ENCODE measurements at regions not wholly inside any gene's neighbourhood (a gene's known extent, or its start where the extent isn't known, plus 50 kb on each side); places are given as distances from the start of the nearest gene placed in this dataset.

- no peak overlapping the region for H3K27ac ChIP-seq (ENCODE audit: insufficient read depth, low read depth, low read length)
- H3K79me2 ChIP-seq (ENCODE audit: control insufficient read depth, insufficient read depth, low read length), result no peaks in the 10 kb centered on the region
- intact Hi-C loops (cut with micrococcal nuclease) (no loop called here), dilution Hi-C loops (cut with MboI; ENCODE audit: extremely low pct_ligation_motif_present, low sequenced_read_pairs) (no loop called here)
- BruUV-seq (replicated peaks), result no TSS peak
- no peak overlapping the region for H3K9ac ChIP-seq (replicated peaks; ENCODE audit: extremely low read depth, insufficient read depth, low read length)
- DNase-seq (ENCODE audit: low read depth, low spot score), result no peak
- ChIA-PET CTCF (interaction anchor here (1.5 to 3.2 kb wide), 7 partner anchors 12 to 1441 kb away, joined by 3 to 148 read pairs (median 15); no protein-coding TSS in a partner anchor), POLR2A (no interaction called here)
- H3K36me3 ChIP-seq (ENCODE audit: control insufficient read depth in 2 of 2, extremely low read depth in 1 of 2, insufficient read depth in 2 of 2, low read length in 2 of 2), result no peaks in the 10 kb centered on the region
- no peak overlapping the region for H2AFZ ChIP-seq (ENCODE audit: low read depth, low read length)
- TF ChIP-seq POLR2A (IDR thresholded peaks at IDR 0.05; ENCODE audit: low read depth, low read length), result no peak
- TF ChIP-seq FOS (IDR thresholded peaks at IDR 0.05; ENCODE audit: borderline replicate concordance, insufficient read depth, low read length), result no peak
- no peak for TF ChIP-seq POLR2AphosphoS5 (IDR thresholded peaks at IDR 0.05; ENCODE audit: insufficient read depth, low read depth, low read length)
- TF ChIP-seq GATA2 (IDR thresholded peaks at IDR 0.05; ENCODE audit: insufficient read depth, insufficient read length, low read depth, low read length), result no peak
- TF ChIP-seq EZH2 (IDR thresholded peaks at IDR 0.05; ENCODE audit: borderline replicate concordance, low read depth, low read length, severe bottlenecking), result no peak
- no peak for TF ChIP-seq JUN (IDR thresholded peaks at IDR 0.05; ENCODE audit: borderline replicate concordance, insufficient read depth, insufficient read length, low read depth)
- no peak for TF ChIP-seq MYC (IDR thresholded peaks at IDR 0.05; ENCODE audit: low read depth, low read length)
- no peak for TF ChIP-seq MAX (IDR thresholded peaks at IDR 0.05; ENCODE audit: insufficient read depth, insufficient read length)
- no peak for TF ChIP-seq CTCF (IDR thresholded peaks at IDR 0.05; ENCODE audit: extremely low read depth in 1 of 2, insufficient read depth in 1 of 2, low read depth in 1 of 2, low read length in 2 of 2)
- no peaks in the 10 kb centered on the region for H3K9me1 ChIP-seq (replicated peaks; ENCODE audit: control insufficient read depth, extremely low read depth, insufficient read depth, low read length)
- no peak overlapping the region for H3K4me3 ChIP-seq (replicated peaks in 1 of 3; ENCODE audit: insufficient read depth in 1 of 3, low read depth in 1 of 3, low read length in 3 of 3)
- no peak for FAIRE-seq
- no peaks in the 10 kb centered on the region for H4K20me1 ChIP-seq (replicated peaks; ENCODE audit: control insufficient read depth, extremely low read depth, insufficient read depth, low read length)
- H3K9me3 ChIP-seq (replicated peaks; ENCODE audit: control insufficient read depth, insufficient read depth, low read length), result no peaks in the 10 kb centered on the region
- no peaks in the 10 kb centered on the region for H3K4me1 ChIP-seq (ENCODE audit: control insufficient read depth, extremely low read depth, insufficient read depth, low read length)
- peaks cover 0 to 4% of the 10 kb centered on the region in 2 experiments for H3K27me3 ChIP-seq (ENCODE audit: control insufficient read depth in 2 of 2, insufficient read depth in 2 of 2, low read length in 2 of 2)
- H3K4me2 ChIP-seq (ENCODE audit: insufficient read depth, low read length), result no peak overlapping the region
Measured at GRCh38 chr18:27749194-27749593, 427.7 kb downstream of the CDH2 start.
